Body of pancreas (tissue), 4 donors: ENCODE measurements at regions not wholly inside any gene's neighbourhood (a gene's known extent, or its start where the extent isn't known, plus 50 kb on each side); places are given as distances from the start of the nearest gene placed in this dataset.

Experiments used
- ATAC-seq: fragments of 150-250 bp; one replicate; pipeline ENCODE4 v1.9.1; 2016
- DNase-seq, 4 donors: peaks; one replicate each; pipeline ENCODE4 v3.0.0-alpha.2; 2019
- H3K27ac ChIP-seq, 4 donors: fragments of 200-600 bp; sonication (generic); 1 replicate in 3 of 4; 2 replicates in 1 of 4; pipeline versions ENCODE4 v1.5.1 to v1.6.1; 2016 to 2019; ENCODE audit warnings: mild to moderate bottlenecking in 1 of 4, mixed read lengths in 1 of 4, moderate library complexity in 1 of 4
- H3K27me3 ChIP-seq, 2 donors: fragments of 200-600 bp; sonication (generic); one replicate each; pipeline ENCODE4 v1.6.0; 2016; ENCODE audit warnings: mild to moderate bottlenecking in 1 of 2
- H3K36me3 ChIP-seq, 2 donors: fragments of 200-600 bp; sonication (generic); replicated peaks in 1 of 2; 2 replicates each; pipeline ENCODE4 v1.5.1; 2016; ENCODE audit warnings: low read depth in 2 of 2; ENCODE audit not compliant: insufficient read depth in 1 of 2
- H3K4me1 ChIP-seq: fragments of 200-600 bp; sonication (generic); one replicate; pipeline ENCODE4 v1.6.0; 2016
- H3K4me3 ChIP-seq, 2 donors: fragments of 200-600 bp; sonication (generic); 1 replicate in 1 of 2; 2 replicates in 1 of 2; pipeline ENCODE4 v1.5.1; 2016 to 2019
- H3K9me3 ChIP-seq, 3 donors: fragments of 200-600 bp; sonication (generic); 1 replicate in 2 of 3; 2 replicates in 1 of 3; pipeline ENCODE4 v1.5.1; 2016
- CTCF ChIP-seq, 7 experiments: fragments of 450-650 bp in 4 of 7; fragments of 200-600 bp in 3 of 7; sonication (generic) in 3 of 7; IDR thresholded peaks; one replicate each; pipeline ENCODE4 v1.5.1; 2016 to 2019; ENCODE audit warnings: antibody characterized with exemption in 7 of 7
- POLR2A ChIP-seq, 3 donors: fragments of 450-650 bp; IDR thresholded peaks; one replicate each; pipeline ENCODE4 v1.6.1; 2016; ENCODE audit warnings: antibody characterized with exemption in 3 of 3, mild to moderate bottlenecking in 2 of 3
- WGBS, 2 donors: methylation state at CpG; one replicate each; pipeline ENCODE4 v1.1.5; 2017; 5-methylcytosine and 5-hydroxymethylcytosine counted together
- intact Hi-C: fragments of 100-400 bp; cut with DNase I; formaldehyde crosslinking; loops from one replicate; pipeline ENCODE4 v1.15.1; 2023

DNA sequence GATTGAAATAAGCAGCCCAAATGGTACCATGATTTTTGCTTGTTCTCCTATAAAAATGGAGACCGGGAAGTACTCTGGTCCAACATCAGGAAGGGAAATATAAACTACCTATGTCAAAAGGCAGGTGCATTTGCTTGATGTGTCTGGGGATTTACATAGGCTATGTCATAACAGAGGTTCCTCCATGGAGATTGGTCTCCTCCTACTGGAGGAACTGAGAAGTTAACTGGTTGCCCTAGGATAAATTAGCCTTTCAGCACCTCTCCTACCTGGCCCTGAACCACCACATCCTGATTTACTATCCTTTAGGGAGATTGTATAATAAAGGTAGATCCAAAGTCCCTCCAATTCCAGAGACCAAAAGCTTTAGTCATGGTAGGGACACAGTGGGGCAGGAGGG, 1109.3 kb upstream of the B3GALT2 start:
- DNase-seq (peak in 3 of 4 donors; percentile 12 to 15 (median 13)), ATAC-seq (peak; percentile 85)
- Histone ChIP-seq H3K27me3 (no peaks in the 10 kb centered on the region), H3K36me3 (no peaks in the 10 kb centered on the region), H3K4me3 (no peak overlapping the region), H3K27ac (no peak overlapping the region), H3K4me1 (no peaks in the 10 kb centered on the region), H3K9me3 (no peaks in the 10 kb centered on the region)
- WGBS, 2 donors, result 7 to 17% methylated on average over 1 of the region's 1 CpG
- intact Hi-C loops, result no loop called here
- peak in 6 of 7 experiments; percentile 45 to 79 (median 69) for TF ChIP-seq CTCF (IDR thresholded peaks at IDR 0.05)
- no peak for TF ChIP-seq POLR2A (IDR thresholded peaks at IDR 0.05)

- DNase-seq (no peak), ATAC-seq (no peak)
- 86 to 96% methylated on average over 1 of the region's 1 CpG for WGBS, 2 donors
- no peak overlapping the region for H3K4me3 ChIP-seq
- H3K9me3 ChIP-seq, result no peaks in the 10 kb centered on the region
- TF ChIP-seq CTCF (IDR thresholded peaks at IDR 0.05) (no peak), POLR2A (IDR thresholded peaks at IDR 0.05) (no peak)
- H3K36me3 ChIP-seq, result no peaks in the 10 kb centered on the region
- no peaks in the 10 kb centered on the region for H3K27me3 ChIP-seq
- no peaks in the 10 kb centered on the region for H3K4me1 ChIP-seq
- intact Hi-C loops, result no loop called here
- no peak overlapping the region for H3K27ac ChIP-seq
Observed at GRCh38 chr1:194293851-194294405, 1107.5 kb upstream of the B3GALT2 start.

- no peaks in the 10 kb centered on the region for H3K4me1 ChIP-seq
- no peaks in the 10 kb centered on the region for H3K9me3 ChIP-seq
- WGBS, 2 donors, result 73 to 75% methylated on average over 3 of the region's 3 CpGs
- no peak for ATAC-seq
- no peak overlapping the region for H3K4me3 ChIP-seq
- DNase-seq, result no peak
- H3K36me3 ChIP-seq, result no peaks in the 10 kb centered on the region
- TF ChIP-seq POLR2A (IDR thresholded peaks at IDR 0.05) (no peak), CTCF (IDR thresholded peaks at IDR 0.05) (no peak)
- H3K27me3 ChIP-seq, result no peaks in the 10 kb centered on the region
- intact Hi-C loops, result no loop called here
- H3K27ac ChIP-seq, result no peak overlapping the region
Observed at GRCh38 chr1:194292966-194293365, 1106.6 kb upstream of the B3GALT2 start.

GRCh38 chr1:194289569-194290266, 1103.3 kb upstream of the B3GALT2 start:
- TF ChIP-seq POLR2A (IDR thresholded peaks at IDR 0.05) (no peak), CTCF (IDR thresholded peaks at IDR 0.05) (no peak)
- Histone ChIP-seq H3K4me1 (no peaks in the 10 kb centered on the region), H3K4me3 (no peak overlapping the region), H3K9me3 (no peaks in the 10 kb centered on the region), H3K36me3 (no peaks in the 10 kb centered on the region), H3K27ac (no peak overlapping the region), H3K27me3 (no peaks in the 10 kb centered on the region)
- intact Hi-C loops, result no loop called here
- no peak for ATAC-seq
- WGBS, 2 donors, result 75 to 78% methylated on average over 6 of the region's 6 CpGs
- DNase-seq, result no peak

DNA sequence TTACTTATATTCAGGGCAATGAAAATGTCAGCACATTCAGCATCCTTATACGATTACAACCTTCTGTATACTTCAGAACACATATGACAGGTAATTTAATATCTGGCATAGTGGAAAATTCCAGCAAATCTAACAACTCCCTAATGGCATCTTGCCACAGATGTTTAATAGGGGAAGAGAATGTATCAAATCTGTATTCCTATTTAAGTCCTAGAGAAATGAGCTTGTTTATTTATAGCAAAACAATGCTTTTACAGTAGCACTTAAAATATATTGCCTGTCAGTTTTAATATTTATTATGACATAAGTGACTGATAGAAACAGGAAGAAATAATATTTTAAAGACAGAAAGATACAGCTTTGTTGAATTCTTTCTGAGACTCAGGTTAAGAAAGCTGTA, 1101.8 kb upstream of the B3GALT2 start:
- no peaks in the 10 kb centered on the region for H3K36me3 ChIP-seq
- WGBS, 2 donors, result 29 to 46% methylated on average over 1 of the region's 1 CpG

More for the DNA sequence above, 1101.8 kb upstream of the B3GALT2 start:
- no peak for ATAC-seq
- Histone ChIP-seq H3K4me3 (no peak overlapping the region), H3K27ac (no peak overlapping the region), H3K4me1 (no peaks in the 10 kb centered on the region), H3K9me3 (no peaks in the 10 kb centered on the region), H3K27me3 (no peaks in the 10 kb centered on the region)
- intact Hi-C loops, result no loop called here
- no peak for DNase-seq
- TF ChIP-seq CTCF (IDR thresholded peaks at IDR 0.05), result no peak
- no peak for TF ChIP-seq POLR2A (IDR thresholded peaks at IDR 0.05)
